ENCODE measurements at regions not wholly inside any gene's neighbourhood (a gene's known extent, or its start where the extent isn't known, plus 50 kb on each side); places are given as distances from the start of the nearest gene placed in this dataset.
"Not testable (repeated sequence)": the region's sequence is repeated elsewhere in the genome, so short reads cannot be mapped to it uniquely, and the experiment has no call there.

DNA sequence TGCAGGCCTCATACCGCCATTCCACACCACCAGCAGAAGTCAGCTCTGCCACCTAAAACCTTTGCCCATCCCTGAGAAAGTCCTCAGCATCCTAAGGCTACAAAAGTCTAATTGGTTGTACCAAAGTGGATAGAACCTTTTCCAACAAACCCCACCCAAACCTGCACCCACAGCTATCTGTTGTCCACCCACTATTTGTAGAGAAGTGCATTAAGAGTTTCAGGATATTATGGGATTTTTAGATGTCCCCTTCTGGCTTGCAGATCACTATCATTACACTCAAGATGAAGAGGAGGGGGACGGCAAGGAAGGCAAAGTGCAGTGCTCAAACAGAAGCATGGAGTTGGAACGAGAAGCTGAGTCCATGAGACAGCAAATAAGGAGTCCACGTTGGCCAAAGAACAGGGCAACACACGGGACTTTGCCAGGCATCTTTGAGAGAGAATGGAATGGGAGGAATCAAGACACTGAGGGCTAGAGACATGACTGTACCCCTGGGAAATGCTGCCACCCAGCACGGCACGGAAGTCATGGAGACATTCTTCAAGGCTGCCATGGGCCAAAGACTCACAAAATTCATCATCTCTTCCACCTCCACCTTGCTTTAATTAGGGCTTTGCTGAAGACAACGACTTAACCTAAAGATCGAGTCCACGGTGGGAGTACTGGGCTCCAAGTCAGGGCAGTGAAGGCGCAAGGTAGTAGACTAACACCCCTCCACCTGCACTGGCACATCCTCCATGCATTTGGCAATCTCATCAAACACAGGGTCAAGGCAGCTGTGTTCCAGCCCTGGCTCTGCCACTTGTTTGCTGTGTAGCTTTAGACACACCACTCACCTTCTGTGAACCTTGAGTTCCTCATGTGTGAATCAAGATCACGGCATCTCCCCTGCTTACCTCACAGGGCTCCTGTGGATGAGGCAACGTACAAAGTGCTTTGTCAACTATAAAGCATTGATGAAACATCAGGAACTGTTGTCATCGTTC, 112.9 kb upstream of the TMEM45B start:
- DNase-seq: no peak

DNA sequence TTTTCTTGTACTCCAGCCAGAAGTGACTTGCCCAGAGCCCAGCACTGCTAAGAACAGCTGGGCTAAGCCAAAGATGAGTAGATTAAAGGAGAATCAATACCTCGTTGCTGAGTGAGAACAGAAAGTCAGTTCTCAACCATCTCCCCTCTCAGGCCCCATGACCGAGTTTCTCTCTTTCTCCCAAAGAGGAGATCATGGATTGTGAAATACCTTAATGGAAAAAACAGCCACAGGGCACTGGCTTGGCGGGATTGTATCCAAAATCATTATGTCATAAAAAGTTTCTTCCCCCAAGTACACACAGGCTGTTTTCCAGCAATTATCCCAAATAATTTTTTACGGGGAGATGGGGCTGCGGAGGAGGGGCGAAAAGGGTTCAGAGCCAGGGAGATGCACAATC, 111.8 kb upstream of the TMEM45B start:
- DNase-seq: no peak

DNA sequence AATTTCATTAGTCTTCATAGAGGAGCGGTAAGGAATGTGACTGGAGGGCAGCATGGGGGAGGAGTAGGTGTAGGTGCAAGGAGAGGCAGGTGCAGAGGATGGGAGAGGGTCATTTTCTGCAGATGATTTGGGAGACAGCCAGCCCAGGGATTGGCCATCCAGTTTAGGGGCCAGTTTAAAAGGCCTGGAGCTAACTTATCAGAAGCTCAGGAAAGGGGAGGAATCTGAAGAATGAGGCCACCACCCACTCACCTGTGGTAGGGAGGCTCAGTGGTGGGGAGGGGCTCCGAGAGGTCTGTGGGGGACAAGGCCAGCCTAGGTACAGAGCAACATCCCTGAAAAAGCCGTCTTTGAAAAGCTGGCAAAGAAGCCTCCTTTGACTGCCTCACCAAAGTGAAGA, 110.8 kb upstream of the TMEM45B start:
- DNase-seq: no peak

DNA sequence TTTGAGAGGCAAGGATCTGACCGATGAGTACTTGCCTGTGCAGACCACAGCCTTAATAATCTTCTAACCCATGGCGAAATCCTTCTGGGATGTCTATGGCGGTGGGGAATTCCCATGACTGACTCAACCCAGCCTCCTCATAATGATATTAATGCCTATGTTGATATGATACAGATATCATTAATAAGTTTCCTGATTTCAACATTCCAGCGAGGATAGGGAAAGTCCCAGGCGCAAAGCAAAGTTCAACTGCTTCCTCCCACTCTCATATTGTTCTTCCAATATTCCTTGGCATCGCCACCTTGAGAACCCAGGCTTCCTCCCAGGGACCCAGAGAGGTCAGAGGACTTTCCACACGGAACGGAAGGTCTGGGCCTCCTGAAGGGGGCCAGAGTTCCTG, 110.3 kb upstream of the TMEM45B start:
- DNase-seq: no peak

DNA sequence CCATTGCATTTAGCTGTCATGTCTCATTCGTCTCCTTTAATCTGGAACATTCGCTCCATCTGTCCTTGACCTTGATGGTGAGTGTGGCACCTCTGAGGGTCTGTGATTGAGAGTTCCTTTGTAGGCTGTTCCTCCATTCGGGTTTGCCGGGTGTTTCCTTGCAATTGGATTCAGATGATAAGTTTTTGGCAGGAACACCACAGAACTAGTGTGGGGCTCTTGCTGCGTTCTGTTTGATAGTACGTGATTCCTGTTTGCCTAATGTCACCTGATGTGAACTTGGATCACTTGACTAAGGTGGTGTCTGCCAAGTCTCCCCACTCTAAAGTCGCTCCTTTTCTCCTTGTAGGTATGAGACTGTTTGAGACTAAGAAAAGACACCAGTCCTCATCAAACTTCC, 109.7 kb upstream of the TMEM45B start:
- no peak for DNase-seq

DNA sequence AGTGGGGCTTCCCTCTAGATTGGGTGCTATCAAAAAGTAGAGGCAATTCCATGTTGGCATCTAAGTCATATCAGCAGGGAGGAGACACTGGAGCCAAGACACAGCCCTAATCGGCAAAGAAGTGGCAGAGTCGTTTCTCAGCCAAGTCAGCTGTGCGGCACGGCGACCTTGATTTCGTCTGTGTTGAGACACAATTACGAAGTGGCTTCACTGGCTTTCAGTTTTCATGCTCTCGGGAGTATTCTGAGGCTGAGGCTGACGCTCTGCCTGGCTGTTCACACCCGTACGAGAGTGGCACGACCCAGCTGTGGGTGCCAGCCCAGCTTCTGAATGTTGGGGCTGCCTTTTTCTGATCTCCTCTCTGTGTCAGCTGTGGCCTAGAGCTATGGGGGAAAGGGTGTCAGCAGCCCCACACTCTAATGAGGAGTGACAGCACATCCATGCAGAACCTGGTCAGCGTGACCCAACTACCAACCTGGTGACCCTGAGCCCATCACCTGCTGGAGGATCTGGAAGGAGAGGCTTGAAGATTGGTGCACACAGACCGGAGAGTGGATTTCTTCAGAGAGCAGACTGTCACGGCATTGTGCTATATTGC, 105.7 kb upstream of the TMEM45B start:
- DNase-seq: no peak

DNA sequence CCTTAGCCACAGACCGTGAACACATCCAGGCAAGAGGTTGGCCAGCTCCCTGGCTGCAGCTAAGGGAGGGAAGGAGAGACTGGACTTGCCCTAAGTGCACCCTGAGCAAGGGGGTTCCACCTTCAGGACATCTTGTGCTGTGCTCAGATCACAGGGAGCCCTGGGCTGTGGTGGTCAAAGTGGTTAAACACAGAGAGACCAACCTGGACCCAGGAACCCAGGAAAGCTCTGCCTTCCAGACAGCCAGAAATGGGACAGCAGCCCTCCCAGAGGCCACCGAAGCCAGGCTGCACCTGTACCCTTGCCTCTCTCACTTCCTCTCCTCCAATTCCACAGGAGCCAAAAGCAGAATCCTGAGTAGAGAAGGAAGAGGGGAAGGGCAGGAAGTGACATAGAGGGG, 105.2 kb upstream of the TMEM45B start:
- DNase-seq: no peak

DNA sequence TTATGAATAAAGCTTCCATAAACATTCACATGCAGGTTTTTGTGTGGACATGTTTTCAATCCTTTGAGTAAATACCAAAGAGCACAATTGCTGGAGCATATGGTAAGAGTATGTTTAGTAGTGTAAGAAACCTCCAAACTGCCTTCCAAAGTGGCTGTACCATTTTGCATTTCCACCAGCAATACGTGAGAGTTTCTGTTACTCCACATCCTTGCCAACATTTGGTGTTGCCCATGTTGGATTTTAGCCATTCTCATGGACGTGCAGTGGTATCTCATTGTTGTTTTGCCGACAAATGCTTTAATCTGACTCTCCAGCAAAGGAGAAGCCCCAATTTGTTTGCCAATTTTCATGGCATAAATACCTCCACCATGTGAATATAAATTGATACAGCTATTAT, 103.9 kb upstream of the TMEM45B start:
- no peak for DNase-seq

DNA sequence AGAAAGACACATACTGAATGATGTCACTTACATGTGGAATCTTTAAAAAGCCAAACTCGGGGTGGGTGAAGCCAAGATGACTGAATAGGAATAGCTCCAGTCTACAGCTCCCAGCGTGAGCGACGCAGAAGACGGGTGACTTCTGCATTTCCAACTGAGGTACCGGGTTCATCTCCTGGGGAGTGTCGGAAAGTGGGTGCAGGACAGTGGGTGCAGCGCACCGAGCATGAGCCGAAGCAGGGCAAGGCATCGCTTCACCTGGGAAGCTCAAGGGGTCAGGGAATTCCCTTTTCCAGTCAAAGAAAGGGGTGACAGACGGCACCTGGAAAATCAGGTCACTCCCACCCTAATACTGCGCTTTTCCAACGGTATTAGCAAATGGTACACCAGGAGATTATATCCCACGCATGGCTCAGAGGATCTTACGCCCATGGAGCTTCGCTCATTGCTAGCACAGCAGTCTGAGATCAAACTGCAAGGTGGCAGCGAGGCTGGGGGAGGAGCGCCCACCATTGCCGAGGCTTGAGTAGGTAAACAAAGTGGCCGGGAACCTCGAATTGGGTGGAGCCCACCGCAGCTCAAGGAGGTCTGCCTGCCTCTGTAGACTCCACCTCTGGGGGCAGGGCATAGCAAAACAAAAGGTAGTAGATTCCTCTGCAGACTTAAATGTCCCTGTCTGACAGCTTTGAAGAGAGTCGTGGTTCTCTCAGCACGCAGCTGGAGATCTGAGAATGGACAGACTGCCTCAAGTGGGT, 103.0 kb upstream of the TMEM45B start:
- DNase-seq: not testable (repeated sequence)

DNA sequence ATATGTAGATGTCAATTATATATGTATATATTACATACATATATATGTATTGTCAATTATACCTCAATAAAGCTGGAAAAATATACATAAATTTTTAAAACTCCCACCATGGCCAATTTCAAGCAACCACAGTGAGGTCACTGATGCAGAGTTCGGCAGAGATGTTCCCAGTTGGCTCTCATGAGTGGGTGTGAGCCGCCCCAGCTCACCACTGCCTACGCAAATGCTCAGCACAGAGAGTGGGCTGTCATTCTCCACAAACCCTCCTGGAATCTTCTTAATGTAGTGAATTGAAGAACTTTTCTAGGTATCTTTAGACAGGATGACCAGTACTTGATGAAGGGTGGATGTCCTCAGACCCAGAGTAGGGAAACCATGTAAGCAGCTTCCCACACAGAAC, 96.6 kb upstream of the TMEM45B start:
- no peak for DNase-seq

DNA sequence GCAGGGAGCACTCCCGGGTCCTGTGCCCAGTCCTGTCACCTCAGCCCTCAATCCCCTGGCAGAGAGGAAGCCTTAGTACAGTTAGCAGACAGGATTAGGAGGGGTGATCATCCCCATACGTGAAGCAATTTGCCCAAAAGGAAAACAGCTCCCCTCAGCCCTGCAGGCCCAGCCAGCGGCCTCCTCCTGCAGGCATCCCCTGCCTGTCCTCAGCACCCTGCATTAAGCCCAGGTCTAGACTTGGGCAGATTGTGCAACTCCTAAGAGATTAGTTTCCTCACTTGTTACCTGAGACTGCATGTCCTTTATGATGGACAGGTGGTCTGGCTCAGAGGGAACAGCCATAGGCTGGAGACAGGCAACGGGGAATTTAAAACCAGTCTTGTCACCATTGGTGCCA, 95.5 kb upstream of the TMEM45B start:
- DNase-seq: no peak

DNA sequence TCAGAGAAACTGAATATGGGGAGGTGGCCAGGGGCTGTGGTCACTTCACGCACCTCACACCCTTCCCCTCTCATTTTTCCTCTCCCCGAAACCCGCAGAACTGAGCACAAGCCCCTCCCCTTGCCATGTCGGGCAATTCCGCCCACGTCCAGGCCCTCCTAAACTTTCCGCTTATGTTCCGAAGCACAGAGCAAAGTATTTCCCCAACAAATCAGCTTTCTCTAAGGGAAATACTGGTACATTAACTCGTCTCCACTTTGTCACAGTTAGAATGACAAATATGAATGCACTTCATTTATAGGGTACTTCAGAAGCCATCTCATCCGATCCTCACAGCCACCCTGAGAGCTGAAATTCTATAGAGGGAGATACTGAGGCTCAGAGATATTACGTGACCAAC, 94.7 kb upstream of the TMEM45B start:
- no peak for DNase-seq

DNA sequence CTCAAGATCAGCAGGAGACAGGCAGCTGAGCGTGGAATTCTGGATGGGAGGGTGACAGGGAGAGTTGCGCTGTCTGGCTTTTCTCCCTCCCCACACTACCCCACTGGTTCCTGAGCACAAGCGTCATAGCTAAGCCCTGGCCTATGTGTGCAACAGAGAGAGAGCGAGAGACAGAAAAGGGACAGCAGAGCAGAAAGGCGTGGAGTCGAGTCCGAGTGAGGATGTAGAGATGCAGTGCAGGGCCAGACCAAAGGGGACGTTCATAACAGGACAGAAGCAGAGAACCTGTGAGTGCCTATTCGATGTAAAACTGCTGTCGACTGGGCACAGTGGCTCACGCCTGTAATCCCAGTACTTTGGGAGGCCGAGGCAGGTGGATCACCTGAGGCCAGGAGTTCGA, 94.0 kb upstream of the TMEM45B start:
- no peak for DNase-seq

DNA sequence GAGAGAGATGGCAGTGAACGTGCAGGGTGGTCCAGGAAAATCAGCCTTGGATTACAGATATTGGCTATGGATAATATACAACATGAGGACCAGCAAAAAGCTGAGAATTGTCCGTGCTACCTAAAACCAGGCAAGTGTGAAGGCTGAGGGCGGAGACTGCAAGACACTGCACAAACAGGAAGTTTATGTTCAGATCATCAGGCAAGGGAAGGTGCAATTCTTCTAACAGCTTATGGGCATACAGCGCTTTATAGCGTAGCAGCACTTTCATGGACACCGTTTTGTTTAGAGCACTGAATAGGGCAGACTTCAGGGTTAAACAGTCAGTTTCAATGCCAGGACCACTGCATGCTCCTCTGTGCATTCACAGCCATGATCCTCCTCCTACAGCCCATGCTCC, 93.1 kb upstream of the TMEM45B start:
- DNase-seq: no peak

DNA sequence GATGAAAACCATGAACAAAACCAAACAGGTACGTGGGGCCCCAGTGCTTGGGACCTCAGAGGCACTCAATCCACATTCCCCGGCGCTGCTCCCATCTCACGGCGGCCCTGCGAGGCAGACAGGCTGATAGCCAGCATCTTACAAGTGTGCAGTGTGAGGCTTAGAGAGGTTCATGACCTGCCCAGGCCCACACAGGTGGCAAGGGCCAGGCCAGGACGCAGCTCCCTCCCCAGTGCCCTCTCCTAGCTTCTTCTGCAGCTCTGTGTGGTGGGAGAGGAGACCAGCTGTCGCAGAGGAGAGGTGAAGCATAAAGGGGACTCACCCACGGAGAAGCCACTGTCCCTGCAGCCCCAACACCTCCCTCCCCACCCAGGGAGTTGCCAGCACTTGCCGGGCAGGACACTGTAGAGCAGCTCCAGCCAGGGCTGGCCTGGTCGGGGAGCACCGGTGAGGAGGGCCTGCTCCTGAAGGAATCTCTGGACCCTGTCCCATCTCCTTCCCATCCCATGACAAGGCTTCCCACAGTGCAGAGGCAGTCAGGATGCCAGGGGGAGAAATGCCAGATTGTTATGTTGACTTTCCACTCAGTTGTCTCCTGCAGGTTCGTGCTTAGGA, 92.4 kb upstream of the TMEM45B start:
- no peak for DNase-seq

DNA sequence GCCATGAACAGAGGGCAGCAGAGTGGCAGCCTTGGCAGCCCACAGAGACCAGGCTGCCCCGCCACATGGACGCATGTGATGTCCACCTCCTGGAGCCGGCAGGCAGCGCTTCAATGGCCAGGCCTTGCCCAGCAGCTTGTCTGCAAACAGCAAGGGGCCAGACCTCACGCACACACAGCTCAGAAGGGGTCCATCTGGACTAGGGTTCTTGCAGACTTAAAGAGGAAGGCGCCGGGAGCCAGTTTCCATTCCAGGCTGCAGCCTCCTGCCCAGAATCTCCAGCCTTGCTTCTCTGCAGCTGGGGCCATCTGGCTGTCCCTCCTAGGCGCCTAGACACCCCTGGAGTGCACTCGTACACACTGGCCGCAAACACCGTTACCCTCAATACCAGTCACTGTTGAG, 91.9 kb upstream of the TMEM45B start:
- no peak for DNase-seq

DNA sequence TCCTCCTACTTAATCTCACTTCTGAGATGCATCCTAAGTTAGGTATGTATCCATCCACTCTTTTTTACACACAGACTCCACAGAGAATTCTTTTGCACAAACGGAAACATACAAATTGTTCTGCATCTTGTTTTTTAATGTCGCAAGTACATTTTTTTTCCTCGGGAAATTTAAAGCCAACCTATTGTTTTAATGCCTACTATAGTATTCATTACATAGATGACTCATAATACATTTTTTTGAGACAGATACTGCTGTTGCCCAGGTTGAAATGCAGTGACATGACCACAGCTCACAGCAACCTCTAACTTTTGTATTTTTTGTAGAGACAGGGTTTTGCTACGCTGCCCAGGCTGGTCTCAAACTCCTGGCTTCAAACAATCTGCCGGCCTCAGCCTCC, 90.8 kb upstream of the TMEM45B start:
- no peak for DNase-seq

DNA sequence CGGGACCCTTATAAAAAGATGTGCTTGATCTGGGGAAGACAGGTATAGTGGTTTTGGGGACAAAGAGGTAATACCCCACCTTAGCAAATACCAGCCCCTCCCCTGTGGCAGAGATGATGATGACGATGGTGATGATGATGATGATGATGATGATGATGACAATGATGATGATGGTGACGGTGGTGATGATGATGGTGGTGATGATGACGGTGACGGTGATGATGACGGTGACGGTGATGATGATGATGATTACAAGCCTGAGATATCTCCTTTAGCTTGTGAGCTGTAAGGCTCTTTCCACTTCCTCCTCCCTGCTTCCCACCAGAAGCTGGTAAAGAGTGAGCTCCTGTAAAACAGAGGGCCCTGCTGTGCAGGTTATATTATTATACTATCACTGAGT, 89.5 kb upstream of the TMEM45B start:
- no peak for DNase-seq

DNA sequence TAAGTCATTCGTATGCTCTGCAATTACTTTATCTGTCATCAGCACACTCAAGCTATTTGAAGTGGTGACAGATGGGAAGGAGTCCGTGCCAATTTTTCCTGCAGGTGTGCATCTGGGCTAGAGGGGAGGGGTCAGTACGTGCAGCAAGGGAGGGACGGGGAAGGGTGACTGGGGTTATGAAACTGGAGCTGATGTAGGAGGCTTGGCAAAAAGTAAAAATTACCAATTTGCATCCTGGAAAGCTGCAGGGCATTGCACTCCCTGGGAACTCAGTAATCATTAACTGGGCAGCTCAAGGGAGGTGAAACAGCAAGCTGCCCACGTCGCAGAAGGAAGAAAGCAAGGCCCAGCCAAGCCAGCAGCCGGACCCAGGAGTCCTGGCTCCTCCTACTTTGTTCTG, 87.1 kb upstream of the TMEM45B start:
- no peak for DNase-seq

DNA sequence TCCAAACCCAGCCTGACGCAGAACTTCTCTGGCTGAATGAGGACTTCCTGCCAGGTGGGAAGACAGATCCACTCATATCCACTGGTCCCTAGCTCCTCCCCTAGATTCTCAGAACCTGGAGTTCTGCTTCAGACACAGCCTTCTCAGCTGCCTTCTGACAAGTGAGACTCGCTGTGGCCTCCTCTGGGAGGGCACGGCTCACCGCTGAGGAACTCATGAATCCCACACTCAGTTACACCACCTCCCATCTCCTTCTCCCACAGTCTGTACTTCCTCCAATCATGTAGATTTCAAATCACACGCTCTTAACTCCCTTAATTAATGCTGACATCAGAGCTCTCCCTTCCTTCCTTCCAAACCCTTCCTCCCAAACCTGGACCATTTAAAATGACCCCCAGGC, 86.4 kb upstream of the TMEM45B start:
- DNase-seq: no peak

DNA sequence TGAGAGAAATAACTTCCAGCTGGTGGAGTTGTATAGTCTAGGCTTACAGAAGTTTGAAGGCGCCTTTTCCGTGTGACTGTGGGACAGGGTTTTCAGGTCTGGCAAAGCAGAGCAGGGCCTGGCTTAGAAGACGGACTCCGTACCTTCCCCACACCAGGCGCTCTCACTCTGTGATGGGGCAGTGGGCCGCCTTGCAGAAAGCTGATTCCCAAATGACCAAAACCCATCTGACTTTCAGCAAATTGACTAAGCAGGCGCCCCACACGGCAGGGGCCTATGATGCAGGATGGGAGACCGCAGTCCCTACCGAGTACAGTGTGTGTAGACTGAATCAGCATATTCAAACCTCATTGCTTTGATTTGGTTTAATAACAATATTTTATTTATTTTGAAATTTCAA, 85.8 kb upstream of the TMEM45B start:
- no peak for DNase-seq

DNA sequence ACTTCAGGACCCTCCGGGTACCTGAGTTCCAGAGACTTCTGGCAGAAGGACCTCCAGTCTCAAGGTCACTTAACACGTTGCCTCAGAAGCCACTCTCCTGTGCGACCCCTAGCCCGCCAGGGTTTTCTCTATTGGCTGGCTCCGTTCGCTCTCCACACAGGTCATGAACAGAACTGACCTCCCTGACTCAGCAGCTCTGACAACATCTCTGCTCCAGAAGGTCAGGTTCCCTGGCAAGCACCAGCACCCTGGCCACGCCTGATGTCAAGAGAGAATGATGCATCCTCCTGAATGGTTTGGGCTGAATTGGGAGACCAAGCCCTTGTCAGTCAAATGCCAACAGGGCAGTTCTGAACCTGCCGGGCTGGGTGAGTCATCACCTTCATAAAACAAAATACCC, 84.3 kb upstream of the TMEM45B start:
- no peak for DNase-seq

DNA sequence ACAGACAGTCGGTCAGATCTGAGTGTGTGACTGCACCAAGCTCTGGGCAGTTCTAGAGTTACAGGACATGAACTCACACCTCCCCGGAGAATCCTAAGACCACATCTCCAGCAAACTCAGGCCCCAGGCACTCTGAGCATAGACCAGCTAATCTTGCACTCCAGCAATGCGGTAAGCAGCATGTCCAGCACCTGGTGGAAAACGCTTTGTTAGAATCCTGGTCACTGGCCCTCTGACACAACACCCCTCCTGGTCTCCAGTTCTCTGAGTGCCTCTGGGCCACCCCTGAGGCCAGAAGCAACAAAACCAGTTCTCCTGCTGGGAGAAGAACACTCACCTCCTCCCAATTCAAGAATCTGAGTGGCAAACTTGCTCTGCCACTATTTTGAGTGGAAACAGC, 82.7 kb upstream of the TMEM45B start:
- DNase-seq: no peak
